A673 (cell line): ENCODE measurements at regions not wholly inside any gene's neighbourhood (a gene's known extent, or its start where the extent isn't known, plus 50 kb on each side); places are given as distances from the start of the nearest gene placed in this dataset.

Experiments used
- CTCF ChIP-seq: fragments of 300-800, 200-600 bp; sonication (generic); conservative IDR thresholded peaks from 2 replicates; pipeline ENCODE4 v1.5.1; 2017; ENCODE audit warnings: low read depth, mild to moderate bottlenecking, antibody characterized with exemption, low read length, moderate library complexity, mixed read lengths
- EZH2 ChIP-seq: fragments of 200-600 bp; sonication (generic); IDR thresholded peaks from 2 replicates; pipeline ENCODE4 v1.6.1; 2017; ENCODE audit warnings: borderline replicate concordance, low read depth, mild to moderate bottlenecking, mixed read lengths, antibody characterized with exemption, low read length; ENCODE audit not compliant: poor library complexity, severe bottlenecking

GRCh38 chr4:3623106-3623505 is 90.9 kb upstream of the LRPAP1 start:
- TF ChIP-seq CTCF (no peak), EZH2 (no peak)
